ENCODE measurements at regions not wholly inside any gene's neighbourhood (a gene's known extent, or its start where the extent isn't known, plus 50 kb on each side); places are given as distances from the start of the nearest gene placed in this dataset.
"Not testable (repeated sequence)": the region's sequence is repeated elsewhere in the genome, so short reads cannot be mapped to it uniquely, and the experiment has no call there.

DNA sequence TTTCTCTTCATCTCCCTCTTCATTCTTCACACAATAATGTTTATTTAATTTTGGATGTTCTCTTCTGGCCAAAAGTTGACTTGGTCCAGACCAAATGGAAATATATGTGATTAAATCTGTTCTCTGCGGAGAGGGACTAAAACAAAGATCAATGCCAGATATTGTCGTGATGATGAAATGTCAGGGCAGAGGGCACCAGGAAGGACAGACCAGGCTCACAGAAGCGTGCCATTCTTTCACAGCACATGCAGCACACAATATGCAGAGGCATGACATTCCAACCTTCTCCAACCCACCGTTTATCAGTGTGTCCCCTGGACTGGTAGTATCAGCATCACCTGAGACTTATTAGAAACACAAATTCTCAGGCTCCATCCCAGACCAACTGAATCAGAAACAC, 125.2 kb upstream of the PLGLB2 start:
- not testable (repeated sequence) for FAIRE-seq

DNA sequence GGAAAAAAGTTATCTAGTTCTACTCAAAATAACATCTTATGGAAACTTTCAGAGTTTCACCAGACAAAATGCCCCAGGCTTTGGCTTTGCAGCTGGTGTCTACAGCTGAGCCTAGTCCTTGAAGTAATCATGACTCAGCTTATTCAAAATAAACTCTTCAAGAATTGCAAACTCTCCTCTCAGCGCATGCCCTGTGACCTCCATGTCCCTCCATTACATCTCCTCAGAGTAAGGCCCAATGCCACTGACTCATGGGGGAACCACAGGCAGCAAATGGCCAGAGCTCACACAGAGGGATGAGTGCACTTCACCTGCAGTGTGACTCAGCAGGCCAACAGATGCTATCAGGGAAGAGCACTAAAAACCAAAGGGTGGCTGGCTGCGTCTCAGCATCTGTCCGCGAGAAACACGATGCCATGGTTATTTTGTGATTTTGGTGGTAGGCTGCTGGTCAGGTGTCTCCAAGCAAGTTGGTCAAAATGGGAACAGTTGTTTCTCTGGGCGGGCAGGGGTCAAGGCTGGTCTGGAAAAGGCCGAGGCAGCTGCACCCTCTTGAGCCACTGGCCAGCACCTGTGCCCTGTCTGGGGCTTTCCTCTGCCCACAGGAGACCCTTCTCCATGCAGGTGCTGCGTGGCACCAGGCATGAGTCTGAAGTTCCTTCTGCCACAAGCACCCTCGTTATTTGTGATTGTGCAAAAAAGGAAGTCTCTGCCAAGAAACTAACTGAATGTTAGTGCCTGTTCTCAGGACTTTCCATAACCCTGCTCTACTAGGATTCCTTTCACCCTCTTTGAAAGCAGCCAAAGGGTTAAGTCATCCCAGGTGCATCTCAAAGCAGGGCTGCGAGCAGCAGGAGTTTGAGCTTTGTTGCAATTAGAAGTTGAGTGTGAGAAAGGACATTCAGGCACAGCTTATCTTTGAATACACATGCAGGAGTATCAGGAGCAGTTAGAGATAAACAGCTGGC, 118.1 kb upstream of the PLGLB2 start:
- not testable (repeated sequence) for FAIRE-seq

DNA sequence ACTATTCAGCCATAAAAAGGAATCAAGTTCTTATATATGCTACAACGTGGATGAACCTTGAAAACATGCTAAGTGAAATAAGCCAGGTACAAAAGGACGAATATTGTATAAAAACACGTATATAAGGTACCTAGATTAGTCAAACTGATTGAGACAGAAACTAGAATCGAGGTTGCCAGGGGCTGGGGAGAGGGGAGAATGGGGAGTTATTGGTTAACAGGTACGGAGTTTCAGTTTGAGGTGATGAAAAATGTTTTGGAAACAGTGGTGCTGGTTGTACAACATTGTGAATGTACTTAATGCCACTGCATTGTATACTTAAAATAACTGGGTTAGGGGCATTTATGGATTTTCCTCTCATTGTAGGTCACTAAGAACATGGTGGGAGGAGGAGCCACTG, 117.0 kb upstream of the PLGLB2 start:
- FAIRE-seq = not testable (repeated sequence)

DNA sequence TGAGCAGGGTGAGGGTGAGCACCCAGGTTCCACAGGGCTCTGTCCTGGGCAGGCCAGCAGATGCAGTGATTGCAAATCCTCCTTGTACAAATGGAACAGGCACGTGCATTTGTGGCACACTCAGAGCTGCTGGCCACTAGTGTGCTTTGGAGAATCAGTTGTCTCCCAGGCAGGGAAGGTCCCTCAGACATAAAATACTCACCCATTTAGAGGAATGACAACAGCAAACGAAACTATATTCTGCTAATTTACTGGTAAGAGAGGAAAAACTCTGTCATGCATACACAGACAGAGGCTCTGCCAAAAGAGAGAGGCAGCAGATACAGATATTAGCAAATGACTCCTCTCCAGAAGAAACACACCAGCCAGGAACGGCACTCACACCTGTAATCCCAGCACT, 116.5 kb upstream of the PLGLB2 start:
- not testable (repeated sequence) for FAIRE-seq

DNA sequence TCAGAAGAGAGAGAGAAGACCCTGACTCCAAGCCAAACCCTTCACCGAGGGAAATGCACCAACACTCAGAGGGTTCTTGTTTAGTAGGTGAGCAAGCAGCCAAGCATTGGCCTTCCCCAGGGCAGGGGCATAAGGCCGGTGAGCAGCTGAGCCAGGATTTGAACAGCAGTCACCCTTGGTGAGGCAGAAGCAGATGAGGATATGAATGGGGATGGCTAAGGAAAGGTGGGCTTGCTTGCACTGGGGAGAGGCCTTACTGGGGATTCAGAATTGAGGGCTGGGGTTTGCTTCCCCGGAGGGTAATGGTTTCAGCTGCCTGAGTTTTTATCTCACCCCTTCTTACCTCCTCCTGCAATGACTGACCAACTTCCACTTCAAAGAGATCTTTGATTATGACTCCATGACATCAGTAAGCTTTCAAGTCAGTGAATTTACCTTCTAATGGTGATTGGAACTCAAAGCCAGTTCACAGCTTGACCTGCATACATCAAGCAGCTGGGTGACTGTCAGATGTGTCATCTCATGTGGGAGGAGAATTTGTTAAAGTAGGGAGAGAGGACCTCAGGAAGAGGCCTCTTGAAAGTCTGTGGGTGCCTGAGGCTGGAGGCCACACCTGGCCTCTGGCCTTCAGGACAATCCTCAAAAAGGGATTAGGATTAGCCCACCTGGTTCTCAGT, 114.5 kb upstream of the PLGLB2 start:
- FAIRE-seq = not testable (repeated sequence)

DNA sequence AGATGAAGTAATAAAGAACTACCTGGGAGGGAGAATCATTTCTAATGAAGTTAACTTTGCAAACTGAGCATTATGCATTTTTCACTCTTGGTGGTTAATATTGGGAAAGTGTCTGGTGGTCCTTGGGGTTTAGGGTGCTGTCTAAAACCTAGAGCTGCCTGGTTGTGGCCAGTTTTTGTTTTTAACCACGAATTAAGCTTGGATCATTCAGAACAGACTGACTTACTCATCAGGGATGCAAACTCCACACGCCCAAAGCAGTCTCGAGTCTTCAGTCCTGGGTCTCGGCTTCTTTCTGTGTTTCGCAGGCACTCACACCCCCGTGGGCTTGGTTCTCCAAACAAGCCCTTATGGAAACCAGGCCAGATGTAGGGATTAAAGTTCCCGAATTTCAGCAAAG, 113.8 kb upstream of the PLGLB2 start:
- FAIRE-seq = not testable (repeated sequence)

DNA sequence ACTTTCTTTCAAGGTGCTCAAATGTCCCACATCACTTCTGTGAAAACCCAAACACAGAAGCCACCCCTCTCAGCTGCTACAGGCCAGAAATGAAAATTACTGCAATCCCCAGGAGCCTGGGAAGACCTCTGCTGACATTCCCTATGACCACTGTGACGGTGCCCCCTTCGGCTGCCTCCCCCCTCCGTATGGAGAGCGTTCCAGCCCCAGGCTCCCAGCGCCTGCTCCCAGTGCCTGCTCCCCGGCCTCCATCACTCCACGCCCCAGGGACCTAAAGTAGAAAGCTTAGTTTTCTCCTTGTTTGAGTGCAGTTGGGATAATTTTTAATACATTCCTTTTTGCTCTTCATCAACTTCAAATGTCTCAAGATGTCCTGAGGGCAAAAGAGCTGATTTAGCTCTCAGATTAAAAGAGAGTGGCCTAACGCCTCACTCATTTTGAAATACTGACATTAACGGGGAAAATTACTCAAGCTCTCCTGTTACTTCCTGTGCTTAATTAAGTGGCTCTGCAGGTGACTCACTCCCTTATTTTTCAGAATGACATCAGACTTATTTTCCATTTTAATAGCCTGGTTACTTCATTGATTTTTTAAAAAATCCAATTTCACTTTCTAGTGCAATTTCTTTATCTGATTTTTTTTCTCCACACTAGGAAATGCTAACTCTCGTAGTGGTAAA, 112.8 kb upstream of the PLGLB2 start:
- not testable (repeated sequence) for FAIRE-seq

DNA sequence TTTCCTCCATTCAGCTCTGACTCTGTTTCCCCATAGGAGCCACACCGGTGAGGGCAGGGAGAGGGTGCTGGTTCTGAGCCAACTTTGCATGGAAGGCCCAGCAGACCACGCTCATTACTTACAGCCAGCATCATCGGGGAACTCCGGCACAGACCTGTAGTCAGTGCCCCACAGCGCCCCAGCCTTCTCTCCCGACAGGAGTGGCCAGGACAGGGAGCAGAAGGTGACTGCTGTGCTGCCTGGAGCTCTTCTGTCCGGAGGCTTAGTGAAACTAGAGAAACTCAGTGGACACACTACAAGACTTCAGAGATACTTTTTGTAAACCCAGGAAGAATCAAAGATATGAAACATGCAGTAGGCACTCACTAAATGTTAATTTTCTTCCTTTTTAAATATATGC, 111.6 kb upstream of the PLGLB2 start:
- not testable (repeated sequence) for FAIRE-seq

DNA sequence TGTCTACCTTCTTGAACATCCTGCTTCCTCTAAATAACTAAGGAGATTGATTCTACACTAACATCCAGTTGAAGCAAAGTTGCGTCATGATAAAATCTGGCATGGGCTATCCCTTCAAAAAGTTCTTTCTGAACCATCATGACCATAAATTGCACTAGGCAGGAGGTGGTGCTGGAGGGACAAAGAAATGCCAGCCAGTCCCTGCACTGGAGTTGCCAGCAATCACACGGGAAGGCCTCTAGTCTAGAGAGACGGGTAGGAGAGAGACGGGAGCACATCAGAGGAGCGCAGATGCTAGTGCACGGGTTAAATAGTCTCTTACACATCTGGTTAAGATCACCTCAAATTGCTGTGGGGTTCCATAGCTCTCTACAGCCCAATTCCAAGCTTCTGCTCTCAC, 111.2 kb upstream of the PLGLB2 start:
- FAIRE-seq = not testable (repeated sequence)

DNA sequence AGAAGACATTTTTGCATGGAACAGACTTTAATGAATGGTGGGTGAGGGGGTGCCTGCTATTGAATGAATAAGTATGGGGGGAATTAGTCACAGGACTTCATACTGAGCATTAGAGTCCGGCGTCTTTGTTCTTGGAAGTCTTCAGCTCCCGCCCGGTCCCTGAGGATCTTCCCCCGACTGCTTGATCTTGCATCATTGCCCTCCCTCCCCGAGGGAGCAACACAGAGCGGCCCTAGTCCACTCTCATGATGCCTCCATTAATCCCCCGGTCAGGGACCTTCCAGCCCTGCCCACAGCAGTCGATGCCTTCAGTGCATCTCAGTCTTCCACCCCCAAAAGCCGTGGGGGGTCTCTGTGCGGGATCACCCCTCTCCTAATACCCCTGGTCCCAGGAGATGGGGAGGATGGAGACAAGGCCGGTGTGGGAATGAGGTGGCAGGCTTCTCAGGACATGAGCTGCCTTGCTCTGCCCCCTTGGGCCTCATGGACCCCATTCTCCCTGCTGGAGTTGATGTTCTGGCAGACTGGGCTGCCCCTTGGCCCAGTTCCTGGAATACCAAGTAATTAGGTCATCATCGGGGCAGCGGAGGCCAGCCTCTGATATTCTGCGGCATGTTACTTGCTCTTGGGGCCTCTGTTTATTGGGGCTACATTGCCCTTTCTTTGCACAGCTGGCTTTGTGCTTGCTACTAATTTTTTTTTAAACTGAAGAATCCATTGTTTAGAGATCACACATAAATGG, 110.5 kb upstream of the PLGLB2 start:
- FAIRE-seq = not testable (repeated sequence)

DNA sequence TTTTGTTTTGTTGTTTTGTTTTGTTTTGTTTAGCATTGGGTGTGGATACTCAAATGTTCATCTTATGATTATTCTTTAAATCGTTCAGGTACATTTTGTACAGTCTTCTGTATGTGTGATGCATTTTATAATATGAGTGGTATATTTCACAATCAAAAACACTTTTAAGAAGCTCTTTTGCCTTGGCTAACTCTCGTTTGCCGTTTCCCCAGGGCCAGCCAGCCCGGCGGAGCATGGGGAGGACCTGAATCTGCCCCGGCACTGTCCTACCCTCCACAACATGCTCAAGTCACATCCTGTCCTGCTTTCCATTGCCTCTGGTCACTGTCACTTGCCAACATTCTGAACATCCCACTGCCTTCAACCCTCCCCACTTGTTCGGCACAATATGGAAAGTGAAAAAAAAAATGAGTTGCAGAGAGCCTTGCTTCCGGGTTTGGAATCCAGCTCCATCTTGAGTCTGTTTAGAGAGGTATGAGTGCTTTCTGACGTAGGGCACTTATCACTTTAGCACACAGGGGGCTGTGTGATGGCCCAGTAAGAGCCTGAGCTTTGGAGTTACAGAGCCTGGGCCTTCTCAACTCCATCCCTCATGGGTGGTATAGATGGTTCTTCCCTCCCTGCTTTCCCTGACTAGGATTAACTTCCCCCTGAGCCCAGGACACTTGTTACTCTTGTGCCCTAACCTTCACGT, 109.6 kb upstream of the PLGLB2 start:
- FAIRE-seq = not testable (repeated sequence)

DNA sequence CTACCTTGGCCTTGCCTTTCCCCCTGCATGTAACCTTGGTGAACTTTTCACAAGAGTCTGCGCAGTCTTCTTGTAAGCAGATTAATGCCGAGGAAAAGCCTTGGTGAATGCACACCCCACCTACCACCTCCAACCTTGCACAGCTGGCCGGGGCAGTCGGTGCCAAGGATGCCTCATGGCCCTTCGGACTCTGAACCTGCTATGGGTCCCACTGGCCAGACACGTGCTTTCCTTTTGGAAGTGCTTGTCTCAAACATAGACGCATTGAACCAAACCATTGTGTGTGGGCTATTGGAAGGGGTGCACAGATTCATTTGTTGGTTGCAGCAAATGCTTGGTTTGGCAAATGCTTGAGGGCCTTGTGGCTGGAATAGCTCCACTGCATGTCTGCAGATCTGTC, 109.0 kb upstream of the PLGLB2 start:
- FAIRE-seq = not testable (repeated sequence)

DNA sequence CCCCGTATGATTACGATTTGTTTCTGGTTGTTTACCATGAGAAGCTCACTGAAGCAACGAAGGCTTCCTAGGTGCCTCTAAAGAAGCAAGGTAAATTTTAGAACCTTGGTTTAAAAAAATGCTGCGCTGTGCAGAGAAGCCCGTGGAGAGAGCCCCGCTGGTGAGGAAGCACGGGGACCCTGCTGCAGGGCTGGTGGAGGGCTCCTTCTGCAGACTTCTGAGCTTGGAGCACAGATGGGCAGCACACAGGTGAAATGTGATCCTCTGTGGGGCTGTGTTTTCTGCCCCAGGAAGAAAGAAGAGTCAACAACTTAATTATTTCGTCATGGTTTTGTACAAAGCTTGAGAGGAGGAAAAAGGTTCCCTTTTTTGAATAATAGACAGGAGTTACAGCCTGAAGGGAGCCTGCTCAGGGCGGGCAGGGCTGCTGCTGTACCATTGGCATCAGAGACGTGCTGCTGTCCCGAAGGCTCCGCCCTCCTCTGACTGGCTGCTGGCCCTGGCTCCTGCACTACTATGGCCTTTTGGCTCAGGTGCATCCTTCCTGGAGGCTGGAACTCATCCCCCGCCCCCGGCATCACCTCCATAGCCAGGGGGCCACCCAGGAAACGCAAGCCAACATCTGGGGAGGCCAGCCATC, 108.0 kb upstream of the PLGLB2 start:
- FAIRE-seq = not testable (repeated sequence)

DNA sequence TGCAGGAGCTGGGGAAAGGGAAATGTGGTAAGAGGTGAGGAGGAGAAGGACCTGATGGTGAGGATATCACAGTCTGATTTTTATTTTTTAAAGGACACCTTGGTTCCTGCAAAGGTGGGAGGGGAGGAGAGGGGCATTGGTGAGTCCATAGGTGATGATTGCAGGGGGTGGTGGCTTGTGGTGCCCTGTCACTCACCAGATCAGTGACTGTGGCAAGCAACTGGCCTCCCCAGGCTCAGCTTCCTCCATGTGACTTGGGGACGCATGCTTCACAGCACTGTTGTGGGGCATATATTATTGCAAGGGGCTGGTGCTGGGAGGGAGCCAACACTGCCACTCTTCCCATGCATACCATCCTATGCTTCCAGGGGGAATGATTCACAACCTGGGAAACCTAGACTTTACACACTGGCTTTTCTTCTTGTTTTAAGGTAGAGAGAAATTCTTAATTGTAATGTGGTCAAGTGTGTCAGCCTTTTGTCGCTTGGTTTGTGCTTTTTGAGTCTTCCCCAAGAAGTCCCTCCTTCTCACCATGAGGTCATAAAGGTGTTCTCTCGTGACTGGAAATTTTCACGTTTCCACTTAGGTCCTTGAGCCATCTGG, 106.8 kb upstream of the PLGLB2 start:
- not testable (repeated sequence) for FAIRE-seq

DNA sequence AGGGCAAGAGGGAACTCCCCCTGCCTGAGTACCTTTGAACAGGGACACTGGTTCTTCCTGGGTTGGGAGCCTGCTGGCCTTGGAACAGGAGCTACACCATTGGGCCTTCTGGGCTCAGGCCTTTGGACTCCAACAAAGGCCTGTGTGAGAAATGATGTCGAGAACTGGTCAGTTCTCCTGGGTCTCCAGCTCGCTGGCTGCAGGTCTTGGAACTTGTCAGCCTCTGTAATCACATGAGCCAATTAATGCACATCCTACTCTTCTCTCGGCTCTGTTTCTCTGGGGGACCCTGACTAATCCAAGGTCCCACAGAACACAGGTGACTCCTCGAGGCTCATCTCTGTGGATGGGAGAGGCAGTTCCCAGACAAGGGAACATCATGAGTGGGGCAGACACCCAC, 104.7 kb upstream of the PLGLB2 start:
- not testable (repeated sequence) for FAIRE-seq

DNA sequence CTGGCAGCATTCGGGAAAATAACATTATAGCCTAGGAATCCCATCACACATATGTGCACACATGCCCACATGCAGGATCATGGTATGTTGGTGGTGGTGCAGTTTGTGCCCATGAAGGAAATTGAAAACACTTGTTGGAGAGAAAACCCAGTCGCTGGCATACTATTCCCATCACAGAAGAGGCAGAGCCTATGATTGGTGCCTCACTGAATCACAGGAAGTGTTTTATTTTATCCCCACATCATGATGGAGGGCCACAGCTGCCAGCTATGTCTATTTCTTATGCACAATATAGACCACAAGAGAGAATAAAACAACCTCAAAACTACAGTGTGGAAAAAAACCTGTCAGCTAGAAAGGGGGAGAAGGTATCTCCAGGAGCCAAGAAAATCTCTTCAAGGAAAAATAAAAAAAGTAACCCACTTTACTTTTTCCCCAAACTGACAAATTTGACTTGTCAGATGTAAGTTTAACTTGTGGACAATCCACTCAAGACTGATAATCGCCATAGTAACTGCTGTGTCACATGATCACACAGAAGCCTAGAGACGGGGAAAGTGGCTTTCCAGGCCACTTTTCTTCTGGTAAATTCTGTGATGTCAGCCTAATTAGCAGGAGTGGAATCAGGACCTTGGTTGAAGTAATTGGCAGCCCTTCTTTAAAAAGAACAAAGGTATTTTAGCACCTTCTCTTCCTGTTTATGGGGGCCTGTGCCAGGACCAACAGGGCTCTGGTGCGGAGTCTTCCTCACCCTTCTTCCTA, 100.0 kb upstream of the PLGLB2 start:
- FAIRE-seq = not testable (repeated sequence)

DNA sequence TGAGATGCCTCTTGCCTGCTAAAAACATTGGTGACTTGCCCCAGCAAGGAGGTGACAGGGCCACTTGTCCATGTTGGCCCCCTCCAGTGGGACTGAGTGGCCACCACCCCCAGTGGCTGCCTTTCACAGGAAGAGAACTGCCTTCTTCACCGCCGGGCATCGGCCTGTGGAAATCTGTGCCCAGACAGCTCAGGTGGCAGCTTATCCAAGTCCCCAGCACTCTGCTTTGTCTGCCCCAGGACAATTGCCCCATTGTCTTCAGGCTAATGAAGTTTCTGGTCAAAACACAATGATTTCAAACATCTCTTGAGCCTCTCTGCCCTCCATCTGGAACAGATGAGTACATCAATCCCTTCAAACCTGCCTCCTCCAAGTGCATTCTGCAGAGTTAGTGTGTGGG, 99.1 kb upstream of the PLGLB2 start:
- FAIRE-seq = not testable (repeated sequence)

DNA sequence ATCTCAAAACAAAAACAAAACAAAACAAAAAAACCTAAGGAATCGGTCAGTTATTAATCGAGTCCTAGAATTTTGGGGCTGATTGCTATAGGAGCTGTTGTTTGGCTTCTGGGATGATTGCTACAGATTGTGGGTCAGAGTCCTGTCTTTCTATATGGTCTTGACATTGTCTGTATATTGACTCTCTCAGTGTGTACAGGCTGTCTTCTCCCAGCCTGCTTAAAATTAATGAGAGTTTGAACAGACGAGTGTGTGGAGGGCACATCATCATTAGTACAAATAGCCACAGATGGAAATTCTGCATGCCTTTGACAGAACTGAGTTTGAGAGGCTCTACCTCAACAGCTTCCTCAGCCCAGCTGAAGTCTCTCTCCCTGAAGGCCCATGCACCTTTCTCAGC, 98.0 kb upstream of the PLGLB2 start:
- FAIRE-seq = not testable (repeated sequence)

DNA sequence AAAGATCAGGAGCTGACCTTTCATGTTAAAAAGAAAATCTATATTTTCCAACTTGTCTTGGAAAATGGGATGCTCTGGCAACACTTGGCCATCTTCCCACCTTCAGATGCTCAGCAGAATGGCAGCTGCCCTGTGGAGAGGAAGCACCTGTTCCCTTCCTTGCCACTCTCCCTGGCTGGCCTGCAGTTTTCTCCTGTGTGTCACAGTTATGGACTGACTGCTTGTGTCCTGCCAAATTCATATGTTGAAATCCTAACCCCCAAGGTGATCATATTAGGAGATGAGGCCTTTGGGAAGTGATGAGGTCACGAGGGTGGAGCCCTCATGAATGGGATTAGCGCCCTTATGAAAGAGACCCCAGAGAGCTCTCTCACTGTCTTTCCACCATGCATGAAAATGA, 97.0 kb upstream of the PLGLB2 start:
- FAIRE-seq = not testable (repeated sequence)

DNA sequence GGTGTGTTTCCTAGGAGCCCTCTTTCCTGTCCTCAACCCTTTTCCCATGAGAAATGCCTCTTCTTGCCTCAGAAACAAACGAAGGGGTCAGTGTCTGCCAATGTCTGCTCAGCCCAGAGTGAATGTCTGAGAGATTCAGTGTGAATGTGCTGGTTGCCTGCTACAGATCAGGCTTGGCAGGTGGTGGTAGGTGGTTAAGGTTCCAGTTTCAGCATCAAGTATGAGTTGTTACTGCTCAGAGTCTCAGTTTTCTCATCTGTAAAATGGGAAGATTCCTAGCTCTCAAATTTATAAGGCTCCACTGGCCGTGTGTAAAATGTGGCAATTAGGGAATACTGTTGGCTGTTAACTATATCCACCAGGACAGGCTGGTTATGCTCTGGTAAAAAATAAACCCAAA, 96.3 kb upstream of the PLGLB2 start:
- not testable (repeated sequence) for FAIRE-seq
